GM12878 (cell line): ENCODE measurements at regions not wholly inside any gene's neighbourhood (a gene's known extent, or its start where the extent isn't known, plus 50 kb on each side); places are given as distances from the start of the nearest gene placed in this dataset.

Source experiments
- ATF2 ChIP-seq: IDR thresholded peaks from 2 replicates; pipeline ENCODE4 v1.6.1; 2012; ENCODE audit warnings: low read length, inconsistent platforms
- ATF3 ChIP-seq: IDR thresholded peaks from 2 replicates; pipeline ENCODE4 v1.6.1; 2011; ENCODE audit warnings: low read depth, mild to moderate bottlenecking, low read length, moderate library complexity, borderline replicate concordance; ENCODE audit errors: extremely low read depth
- CBFB ChIP-seq: IDR thresholded peaks from 2 replicates; pipeline ENCODE4 v1.6.1; 2016; ENCODE audit warnings: antibody characterized with exemption, low read depth
- CREM ChIP-seq: IDR thresholded peaks from 2 replicates; pipeline ENCODE4 v1.6.1; 2014; ENCODE audit warnings: antibody characterized with exemption, low read depth
- E2F4 ChIP-seq: IDR thresholded peaks from 2 replicates; pipeline ENCODE4 v1.6.1; 2012; ENCODE audit warnings: low read depth, low read length, improper control_type of control experiment
- ESRRA ChIP-seq: IDR thresholded peaks from 2 replicates; pipeline ENCODE4 v1.6.1; 2012; ENCODE audit warnings: mild to moderate bottlenecking, low read length, improper control_type of control experiment
- SKIL ChIP-seq: fragments of 450-650 bp; IDR thresholded peaks from 2 replicates; pipeline ENCODE4 v1.6.1; 2017; ENCODE audit warnings: mild to moderate bottlenecking, low read depth, inconsistent platforms; ENCODE audit not compliant: poor library complexity, severe bottlenecking
- USF1 ChIP-seq: IDR thresholded peaks from 2 replicates; pipeline ENCODE4 v1.6.1; 2011; ENCODE audit warnings: borderline replicate concordance, low read depth, mild to moderate bottlenecking, moderate library complexity, mixed read lengths, low read length; ENCODE audit not compliant: insufficient read depth; ENCODE audit errors: extremely low read length

GRCh38 chr2:66103581-66103980 lies 331.3 kb upstream of the MEIS1 start (continued):
- TF ChIP-seq SKIL: no peak
- TF ChIP-seq USF1: no peak
- TF ChIP-seq ATF2: no peak
- no peak for TF ChIP-seq ATF3
- TF ChIP-seq E2F4: no peak
- no peak for TF ChIP-seq CBFB
- no peak for TF ChIP-seq ESRRA
- no peak for TF ChIP-seq CREM
